ENCODE measurements at regions not wholly inside any gene's neighbourhood (a gene's known extent, or its start where the extent isn't known, plus 50 kb on each side); places are given as distances from the start of the nearest gene placed in this dataset.

- no peak for DNase-seq
These were observed 174.9 kb downstream of the ETS2 start for GRCh38 chr21:38980416-38981313.

- DNase-seq = no peak
These were observed 173.8 kb downstream of the ETS2 start for GRCh38 chr21:38979271-38980121.

GRCh38 chr21:38976900-38977299 lies 171.2 kb downstream of the ETS2 start:
- DNase-seq = no peak

- no peak for DNase-seq
These were observed 167.8 kb downstream of the ETS2 start for GRCh38 chr21:38973552-38973951.

DNA sequence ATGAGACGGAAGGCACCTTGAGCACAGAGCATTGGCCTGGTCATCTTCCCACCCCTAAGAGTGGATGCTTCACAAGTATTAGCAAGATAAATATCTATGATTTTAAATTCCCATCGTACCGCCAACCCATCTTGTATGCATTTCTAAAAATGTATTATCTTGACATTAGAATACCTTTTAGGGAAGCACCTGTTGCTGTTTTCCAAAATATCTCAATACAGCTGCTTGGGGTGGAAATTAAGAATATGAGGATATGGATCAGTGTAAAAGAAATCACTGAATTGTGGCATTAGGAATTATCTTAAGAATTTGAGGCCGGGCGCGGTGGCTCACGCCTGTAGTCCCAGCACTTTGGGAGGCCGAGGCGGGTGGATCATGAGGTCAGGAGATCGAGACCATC lies 166.3 kb downstream of the ETS2 start:
- no peak for DNase-seq

DNA sequence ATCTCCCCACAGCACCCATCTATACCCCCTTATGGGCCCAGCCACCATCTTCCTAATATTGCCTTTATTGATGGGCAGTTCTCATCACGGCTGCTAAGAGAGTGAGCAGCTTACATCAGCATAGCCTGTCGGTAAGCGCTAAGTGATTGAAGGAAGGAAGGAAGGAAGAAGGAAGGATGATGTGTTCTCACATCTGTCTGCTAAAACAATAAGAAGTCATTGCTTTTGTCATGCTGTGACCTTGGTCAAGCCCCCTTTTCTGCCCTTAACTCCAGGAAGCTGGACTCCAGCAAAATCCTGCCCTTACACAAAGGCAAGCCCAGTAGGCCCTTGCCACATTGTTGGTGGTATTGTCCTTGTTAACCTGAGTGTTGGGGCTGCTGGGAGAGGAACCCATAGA lies 165.0 kb downstream of the ETS2 start:
- no peak for DNase-seq

GRCh38 chr21:38968887-38969543 lies 163.3 kb downstream of the ETS2 start:
- no peak for DNase-seq

DNA sequence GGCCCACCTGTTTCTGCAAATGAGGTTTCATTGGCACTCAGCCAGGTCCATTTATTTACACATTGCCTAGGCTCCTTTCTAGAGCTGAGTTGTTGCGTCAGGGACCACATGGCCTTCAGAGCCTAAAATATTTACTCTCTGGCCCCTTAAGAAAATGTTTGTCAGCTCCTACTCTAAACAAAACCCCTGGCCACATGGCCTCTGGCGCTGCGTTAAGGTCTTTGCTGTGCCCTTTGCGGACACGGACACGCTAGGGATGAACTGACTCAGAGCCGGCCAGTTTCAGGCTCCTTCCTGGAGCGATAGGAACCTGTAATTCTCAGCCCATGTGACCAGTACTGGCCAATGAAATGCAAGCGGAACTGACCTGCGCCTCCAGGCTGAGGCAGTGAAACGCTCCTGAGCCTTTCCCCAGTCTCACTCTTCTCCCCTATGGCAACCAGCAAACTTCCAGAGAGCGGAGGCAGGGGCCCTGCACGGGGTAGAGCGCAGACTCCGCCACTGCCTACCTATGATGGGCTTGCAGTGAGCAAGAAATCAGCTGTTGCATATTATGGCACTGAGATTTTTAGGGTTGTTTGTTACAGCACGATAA lies 160.3 kb downstream of the ETS2 start:
- DNase-seq = no peak

DNA sequence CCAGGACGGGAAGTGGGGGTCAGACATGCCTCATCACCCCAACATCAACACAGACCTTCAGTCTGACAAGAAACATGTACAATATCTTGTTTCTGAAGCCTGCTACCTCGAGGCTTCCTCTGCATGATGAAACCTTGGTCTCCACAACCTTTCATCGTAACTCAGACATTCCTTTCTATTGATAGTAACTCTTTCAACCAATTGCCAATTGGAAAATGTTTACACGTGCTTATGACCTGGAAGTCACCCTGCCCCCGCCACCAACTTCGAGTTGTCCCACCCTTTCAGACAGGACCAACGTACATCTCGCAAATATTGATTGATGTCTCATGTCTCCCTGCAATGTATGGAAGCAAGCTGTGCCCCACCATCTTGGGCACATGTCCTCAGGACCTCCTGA lies 159.5 kb downstream of the ETS2 start:
- DNase-seq = no peak

DNA sequence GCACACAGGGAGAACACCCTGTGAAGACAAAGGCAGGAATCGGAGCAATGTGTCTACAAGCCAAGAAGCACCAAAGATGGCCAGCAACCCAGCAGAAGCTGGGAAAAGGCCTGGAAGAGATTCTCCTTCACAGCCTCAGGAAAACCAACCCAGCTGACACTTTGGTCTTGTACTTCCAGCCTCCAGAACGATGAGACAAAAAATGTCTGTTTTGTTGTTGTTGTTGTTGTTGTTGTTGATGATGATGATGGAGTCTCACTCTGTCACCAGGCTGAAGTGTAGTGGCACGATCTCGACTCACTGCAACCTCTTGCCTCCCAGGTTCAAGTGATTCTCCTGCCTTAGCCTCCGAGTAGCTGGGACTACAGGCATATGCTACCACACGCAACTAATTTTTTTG lies 157.3 kb downstream of the ETS2 start:
- DNase-seq = no peak

- DNase-seq = no peak
These were observed 154.5 kb downstream of the ETS2 start for GRCh38 chr21:38960251-38960650.

- no peak for DNase-seq
These were observed 153.9 kb downstream of the ETS2 start for GRCh38 chr21:38959692-38960061.

- no peak for DNase-seq
These were observed 153.4 kb downstream of the ETS2 start for GRCh38 chr21:38958940-38959691.

DNA sequence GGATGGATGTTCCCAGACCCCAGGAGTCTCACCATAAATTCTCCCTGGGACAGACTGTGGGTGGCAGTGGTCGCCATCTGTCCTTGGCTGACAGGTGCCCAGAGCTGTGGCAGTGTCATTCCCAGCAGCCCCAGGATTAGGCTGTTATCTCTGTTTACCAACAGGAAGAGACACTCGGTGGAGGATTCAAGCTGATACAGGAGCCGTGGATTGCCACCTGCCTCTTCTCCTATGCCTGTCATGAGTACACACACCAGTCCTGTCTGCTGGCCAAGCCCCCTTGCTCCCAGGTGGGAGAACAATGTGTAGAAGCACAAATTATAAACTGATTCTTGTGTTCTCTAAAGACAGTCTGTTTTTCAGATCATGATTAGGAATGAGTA lies 152.6 kb downstream of the ETS2 start:
- DNase-seq = no peak

- DNase-seq = no peak
These were observed 152.0 kb downstream of the ETS2 start for GRCh38 chr21:38957575-38958322.

- no peak for DNase-seq
These were observed 151.3 kb downstream of the ETS2 start for GRCh38 chr21:38956856-38957571.

- no peak for DNase-seq
These were observed 150.8 kb downstream of the ETS2 start for GRCh38 chr21:38956521-38956855.

DNA sequence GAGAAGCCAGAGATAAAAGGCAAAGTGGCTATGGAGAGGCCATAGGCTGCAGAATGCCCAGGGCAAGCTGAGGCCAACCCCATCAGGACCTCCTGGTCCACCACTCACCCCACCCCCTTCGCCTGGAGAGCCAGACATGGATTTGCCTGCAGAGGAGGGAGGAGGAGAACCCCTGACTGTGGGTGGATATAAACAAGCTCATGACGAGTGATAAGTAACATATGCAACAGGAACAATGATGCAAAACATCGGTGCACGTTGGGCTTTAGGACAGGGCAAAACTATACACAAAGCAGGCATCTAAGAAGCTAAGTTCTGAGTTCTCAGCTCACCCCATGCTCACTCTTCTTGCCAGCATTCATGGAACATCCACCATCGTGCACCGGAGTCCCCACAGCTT lies 150.3 kb downstream of the ETS2 start:
- no peak for DNase-seq

DNA sequence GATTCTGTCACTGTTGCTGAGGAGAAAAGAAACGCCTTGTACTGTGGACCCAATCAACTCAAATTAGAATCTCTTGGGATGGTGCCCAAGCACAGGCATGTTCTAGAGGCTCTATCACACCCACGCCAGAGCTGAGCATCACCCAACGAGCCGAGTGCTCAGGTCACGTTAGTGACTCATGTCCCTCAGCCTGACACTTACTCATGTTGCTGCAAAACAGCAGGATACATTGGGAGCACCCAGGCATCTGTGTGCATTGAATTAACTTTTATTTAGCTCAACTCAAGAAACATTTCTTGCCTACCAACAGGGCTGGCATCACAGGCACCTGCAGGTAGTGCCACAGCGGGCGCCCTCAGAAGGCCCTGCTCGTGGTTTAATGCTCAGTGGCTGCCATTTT lies 149.8 kb downstream of the ETS2 start:
- DNase-seq = no peak

GRCh38 chr21:38954588-38955004 lies 148.9 kb downstream of the ETS2 start:
- DNase-seq = no peak

- no peak for DNase-seq
These were observed 147.8 kb downstream of the ETS2 start for GRCh38 chr21:38953516-38953915.
